HG02588 (cell line): ENCODE measurements at regions not wholly inside any gene's neighbourhood (a gene's known extent, or its start where the extent isn't known, plus 50 kb on each side); places are given as distances from the start of the nearest gene placed in this dataset.

Source experiments
- ATAC-seq: cut with Tn5 transposase; IDR thresholded peaks from one replicate; pipeline ENCODE4 v1.9.1; 2021; ENCODE audit warnings: mild to moderate bottlenecking, moderate library complexity; ENCODE audit not compliant: unreplicated experiment

DNA sequence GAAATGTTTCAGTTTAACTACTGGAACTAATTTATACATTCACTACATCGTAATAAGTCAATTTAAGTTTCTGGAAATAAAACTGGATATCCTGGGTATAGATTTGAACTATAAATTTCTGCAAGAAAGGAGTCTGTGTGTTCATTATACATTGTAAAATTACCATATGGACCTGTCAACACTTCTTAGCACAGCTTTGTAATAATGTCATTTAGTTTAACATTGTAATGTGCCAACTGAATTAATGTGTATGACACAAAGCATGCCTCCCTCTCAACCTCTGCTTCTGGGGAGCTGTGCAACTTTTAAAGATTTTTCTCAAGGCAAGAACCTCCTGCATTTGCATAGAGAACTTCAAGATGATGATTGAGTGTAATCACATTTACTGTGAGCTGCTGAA lies 213.7 kb upstream of the GALNT5 start:
- no peak for ATAC-seq

DNA sequence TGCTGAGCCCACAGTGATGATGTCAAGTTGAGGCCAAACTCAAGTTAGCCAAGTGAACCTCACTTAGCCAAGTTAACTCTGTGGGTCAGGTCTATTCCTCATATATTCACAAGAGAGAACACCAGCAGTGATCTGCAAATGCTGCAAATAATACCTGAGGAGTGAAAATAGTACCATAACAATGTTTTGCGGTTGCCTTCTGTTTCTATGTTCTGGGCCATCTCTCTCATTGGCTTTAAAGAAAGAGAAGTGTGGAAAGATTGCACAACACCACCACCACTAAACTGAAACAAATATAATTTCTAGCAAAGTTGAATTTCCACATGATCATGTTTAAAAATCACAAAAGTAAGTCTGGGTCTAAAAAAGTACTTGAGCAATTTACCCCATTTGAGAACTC lies 211.1 kb upstream of the GALNT5 start:
- ATAC-seq, result no peak

DNA sequence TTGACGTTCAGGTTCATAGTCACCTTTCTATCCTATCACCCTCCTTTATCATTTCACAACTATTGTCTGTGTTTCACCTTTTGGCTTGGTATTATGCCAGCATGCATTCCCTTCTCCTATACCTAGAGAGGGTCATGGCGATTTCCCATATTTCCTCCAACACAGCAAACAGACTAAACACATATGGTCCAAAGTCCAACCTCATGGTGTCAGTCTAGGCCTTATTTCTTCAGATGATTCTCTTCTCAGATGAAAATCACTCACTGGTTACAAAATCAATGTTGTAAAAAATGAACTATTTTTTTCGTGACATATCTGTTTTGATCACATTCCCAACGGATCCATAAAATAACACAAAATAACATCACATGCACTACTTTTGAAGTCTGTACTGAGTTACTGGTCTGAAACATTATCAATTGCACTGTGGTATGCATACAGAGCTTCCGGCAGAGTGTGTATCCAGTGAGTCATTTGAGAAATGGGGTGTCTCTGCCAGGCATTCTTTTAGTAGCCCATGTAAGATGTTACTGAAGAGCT lies 204.8 kb upstream of the GALNT5 start:
- ATAC-seq, result no peak

DNA sequence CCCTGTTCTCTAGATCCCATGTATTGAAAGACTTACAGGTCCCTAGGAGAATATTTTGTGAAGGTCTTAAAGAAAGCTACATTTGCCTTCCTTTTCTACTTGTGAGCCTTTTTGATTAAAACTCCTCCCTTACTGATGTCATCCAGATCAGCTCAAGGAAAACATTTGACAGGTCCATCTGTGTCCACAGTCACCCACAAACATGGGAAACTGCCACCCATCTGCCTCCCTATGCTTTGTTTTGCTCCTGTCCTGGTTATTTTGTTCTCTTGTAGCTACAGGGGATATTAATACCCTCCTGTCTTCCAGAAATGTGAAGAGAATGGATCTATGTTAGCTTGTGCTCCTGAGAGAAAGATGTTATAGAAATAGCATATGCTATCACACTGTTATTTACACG lies 203.6 kb upstream of the GALNT5 start:
- ATAC-seq, result no peak

DNA sequence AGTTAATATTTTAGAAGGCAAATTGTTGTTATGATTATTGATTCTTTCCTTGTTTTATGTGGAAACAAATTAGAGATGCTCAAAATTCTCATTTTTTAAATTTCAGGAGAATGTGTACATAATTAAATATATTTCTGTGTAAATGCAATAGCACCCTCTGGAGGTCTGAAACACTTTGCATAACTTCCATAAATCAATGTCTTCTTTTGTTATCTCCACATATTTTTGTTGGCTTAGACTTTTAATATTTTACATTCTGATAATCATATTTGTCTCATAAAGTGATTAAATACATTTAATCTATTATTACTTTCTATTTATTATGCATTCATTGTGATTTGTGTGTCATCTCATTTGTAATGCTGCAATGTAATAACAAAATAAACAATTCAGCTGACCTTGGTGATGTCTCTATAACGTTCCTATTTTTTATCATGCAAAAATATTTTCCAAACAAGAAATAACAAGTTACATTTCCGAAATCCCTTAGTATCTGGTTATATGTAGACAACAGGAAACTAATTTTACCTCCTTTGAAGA lies 201.8 kb upstream of the GALNT5 start:
- ATAC-seq, result no peak

DNA sequence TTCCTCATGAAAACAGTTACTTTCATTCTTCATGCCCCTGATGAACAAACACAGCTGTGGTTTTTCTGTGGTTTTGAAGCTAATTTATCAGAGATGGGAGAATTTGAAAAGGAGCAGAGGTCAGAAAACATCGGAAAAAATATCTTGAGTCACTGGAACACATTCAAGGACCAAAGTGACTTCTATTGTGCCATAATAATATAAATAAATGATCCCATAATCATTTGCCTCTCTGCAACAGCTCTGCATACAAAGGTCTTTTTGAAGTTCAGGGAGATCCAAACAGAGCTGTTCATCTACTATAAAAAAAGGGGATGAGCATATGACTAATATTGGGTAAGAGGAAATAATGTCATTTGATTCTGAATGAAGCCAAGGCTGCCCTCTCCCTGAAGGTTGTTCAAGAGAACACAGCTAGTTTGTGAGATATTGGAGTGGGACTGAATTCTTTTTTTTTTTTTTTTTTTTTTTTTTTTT lies 201.3 kb upstream of the GALNT5 start:
- no peak for ATAC-seq

DNA sequence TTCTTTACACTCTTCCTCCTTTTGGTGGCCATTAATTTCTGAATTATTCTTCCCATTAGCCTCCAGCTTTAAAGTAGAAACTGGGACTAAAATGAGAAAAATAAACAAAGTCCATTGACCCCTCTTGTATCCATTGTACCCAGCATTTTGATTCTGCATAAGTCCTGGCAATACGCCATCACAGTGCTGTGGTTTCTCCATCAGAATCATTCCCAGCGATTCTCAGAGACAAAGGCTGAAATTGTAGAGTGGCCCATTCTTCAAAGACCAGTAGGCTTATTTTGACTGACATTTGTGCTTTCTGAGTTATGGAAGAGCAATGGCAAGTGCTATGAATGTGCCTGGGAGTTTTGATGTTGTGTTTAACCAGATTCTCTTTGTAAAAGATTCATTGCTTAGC lies 199.3 kb upstream of the GALNT5 start:
- no peak for ATAC-seq

DNA sequence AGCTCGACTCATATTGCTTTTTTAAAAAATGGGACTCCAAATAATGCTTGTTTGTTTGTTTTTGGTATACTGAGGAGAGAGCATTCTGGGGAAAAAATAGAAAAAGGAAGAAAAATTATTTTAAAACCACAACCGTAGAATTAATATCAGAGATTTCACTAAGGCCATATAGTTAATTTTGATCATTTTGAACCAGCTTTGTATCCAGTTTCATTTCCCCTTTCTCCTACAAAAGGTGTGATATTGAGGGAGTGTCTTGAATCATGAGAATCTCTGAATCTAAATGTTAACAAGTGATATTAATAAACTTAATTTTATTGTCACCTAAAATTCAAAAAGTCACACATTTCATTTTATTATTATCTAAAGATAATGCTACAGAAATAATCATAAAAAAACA lies 198.5 kb upstream of the GALNT5 start:
- no peak for ATAC-seq

DNA sequence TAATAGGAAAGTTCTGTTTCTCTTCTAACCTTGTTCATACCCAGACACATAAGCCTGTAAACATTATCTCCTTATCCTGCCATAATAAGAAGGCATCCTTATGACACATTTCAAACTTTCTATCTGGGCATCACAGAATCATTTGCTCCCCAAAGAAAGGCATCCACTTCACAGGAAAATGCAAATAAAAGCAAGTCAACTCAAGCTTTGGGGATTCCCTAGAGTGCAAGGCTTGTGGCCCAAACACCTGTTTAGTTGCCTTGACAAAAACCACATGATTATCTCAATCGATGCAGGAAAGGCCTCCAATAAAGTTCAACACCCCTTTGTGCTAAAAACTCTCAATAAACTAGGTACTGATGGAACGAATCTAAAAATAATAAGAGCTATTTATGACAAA lies 195.7 kb upstream of the GALNT5 start:
- ATAC-seq, result peak; percentile 93

DNA sequence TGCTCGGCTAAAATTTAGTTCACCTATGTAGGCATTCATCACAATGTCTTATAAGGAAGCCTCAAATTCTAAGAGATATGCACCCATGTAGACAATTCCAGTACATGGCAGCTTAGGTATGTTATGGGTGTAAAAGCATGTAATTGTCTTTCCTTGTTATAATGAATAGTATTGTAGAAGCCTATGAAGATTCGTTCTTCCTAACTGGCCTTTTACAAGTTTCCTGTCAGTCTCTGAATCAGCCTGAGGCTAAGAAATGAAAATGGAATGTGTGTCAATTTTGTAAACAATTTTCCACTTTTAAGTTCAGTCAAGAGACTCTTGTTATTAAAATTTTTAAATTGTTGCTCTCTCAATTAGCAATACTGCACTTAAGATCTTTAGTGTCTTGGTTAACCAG lies 189.9 kb upstream of the GALNT5 start:
- ATAC-seq, result no peak

DNA sequence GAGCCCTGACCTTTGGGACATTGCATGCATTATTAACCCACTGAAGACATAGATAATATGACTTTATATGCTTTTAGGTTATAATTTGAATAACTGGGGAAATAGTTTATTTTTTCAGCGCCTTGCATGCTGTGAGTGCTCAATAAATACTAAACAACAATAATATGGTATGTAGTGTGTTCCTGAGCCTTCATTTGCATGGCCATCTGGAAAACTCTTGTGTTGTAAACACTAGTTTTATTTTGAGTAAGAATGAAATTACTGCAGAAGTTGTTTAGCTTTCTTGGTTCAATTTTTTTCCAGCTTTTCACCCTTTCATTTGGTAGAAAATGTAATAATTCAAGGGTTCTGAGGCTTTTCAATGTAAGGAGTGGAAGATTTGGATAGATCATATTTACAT lies 189.3 kb upstream of the GALNT5 start:
- no peak for ATAC-seq

DNA sequence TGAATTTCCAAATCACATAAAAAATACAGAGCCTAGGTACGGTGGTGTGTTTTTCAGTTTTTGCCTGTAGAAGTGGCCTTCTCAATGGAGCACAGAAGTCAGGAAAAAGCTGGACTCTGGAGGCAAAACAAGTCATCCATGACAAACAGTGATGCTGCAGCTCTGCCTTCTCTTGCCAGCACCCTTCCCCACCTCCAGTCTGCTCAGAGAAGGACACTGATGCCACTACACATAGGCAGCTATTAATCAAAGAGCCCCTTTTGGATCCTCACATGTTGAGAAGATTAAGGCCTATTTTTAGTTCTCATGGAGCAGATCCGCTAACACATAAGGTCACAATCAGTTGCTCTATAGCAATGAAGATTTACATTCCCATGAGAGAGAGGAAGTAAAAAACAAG lies 181.6 kb upstream of the GALNT5 start:
- ATAC-seq, result no peak

DNA sequence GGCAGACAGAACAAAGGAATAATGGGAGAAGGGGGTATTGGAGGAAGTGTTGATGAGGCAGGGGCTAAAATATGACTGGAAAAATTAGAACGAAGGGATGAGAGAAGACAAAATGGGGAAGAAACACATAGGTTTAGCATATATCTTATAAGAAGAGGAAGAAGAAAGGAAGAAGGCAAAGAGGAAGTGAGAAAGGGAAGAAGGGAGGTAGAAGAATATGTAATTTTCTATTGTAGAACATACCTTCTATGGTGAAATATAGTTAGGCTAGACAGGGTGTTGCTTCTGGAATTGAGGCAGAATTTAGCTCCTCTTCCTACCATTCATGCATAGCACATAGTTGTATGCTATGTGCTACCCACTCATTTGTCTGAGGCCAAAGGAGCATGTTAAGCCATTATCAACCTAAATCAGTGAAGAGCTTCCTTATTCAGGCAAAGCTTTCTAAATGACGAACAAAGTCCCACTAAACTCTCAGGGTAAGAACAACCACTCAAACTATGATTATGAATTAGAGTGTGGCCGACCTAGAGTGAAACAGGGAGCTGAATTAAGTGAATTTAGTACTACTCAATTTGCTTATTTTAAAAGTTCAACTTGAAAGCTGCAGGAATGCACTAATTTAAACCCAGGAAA lies 180.9 kb upstream of the GALNT5 start:
- no peak for ATAC-seq

DNA sequence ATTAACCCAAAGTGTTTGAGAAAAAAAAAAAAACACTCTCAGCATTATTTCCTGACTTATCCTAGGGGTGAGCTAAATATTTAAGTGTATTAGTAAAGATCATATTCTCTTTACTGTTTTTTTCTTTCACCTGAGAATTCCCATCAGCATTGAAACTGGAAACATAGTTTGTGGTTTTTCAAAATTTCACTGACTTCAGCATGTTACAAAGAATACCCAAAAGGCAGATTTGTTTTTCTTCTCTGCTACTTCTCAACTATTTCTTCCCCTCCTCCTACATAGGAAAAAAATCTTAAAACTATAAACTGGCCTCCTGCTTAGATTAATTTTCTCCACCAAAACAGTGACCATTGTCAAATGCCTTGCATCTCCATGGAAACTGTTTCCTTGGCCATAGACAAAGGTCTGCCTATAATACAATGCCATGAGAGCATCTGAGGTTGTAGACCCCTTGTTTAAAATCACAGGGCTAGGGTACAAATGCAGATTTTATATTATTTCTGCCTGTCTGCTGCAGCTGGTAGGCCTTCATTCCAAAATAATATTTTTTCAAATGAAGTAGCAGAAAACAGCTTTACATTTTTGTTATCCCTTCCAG lies 179.7 kb upstream of the GALNT5 start:
- ATAC-seq, result no peak

DNA sequence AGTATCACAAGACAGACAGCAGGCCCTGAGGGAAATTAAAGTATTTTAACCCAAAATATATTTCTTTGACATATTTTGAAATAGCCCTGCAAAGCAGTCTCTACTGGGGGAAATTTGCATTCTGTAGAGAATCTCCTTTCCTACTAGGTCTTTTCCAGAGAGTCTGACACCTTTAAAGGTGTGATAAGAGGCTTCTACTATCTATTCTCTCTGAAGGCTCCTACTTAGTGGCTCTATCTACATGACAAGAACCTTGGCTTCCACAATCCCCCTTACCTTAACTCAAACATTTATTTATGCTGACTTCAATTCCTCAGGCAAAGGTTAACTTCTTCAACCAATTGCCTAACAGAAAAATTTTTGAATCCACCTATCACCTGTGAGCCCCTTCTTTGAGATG lies 174.6 kb upstream of the GALNT5 start:
- no peak for ATAC-seq

DNA sequence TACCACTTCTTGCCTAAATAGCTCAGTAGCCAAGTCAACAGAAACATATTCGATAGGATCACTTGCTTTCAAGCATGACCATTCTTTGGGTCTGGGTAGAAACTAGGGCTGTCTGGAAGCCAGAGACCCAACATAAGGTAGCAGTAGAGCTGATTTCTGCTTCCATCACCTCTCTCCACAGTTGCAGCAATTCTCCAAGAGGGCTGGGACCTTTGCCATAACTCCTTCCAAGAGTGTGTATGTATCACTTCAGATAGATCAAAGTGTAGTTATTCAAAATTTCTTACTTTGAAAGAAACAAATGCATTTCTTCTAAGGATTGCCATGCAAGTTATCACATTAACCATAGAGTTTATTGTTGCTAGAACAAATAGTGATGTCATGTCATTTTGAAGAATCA lies 172.0 kb upstream of the GALNT5 start:
- no peak for ATAC-seq

DNA sequence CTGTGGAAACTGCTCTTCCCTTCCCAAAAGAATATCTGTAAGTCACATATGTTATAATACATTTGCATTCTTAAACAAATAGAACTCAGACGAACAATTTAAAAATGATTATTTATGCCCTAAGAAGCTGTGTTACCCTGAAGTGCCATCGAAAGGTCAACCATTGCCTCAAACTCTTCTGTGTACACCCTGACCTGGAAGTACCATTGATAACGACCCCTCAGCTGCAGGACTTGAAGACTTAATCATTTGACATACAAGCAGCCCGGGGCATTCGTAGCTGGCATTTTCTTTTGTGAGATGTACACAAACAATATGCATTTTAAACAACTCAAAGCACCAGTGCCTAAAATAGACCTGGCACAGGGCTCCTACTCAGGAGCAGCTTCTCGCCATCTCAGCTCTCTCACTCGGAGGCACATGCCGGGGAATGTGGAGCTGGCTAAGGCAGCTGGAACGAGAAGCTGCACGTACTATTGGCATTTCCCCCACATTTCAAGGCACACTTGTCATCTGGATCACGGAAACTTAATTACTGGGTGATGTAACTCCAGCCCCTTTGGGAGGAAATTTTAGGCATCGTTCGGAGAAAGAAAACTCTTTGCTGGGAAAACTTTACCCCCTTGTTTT lies 170.0 kb upstream of the GALNT5 start:
- no peak for ATAC-seq

DNA sequence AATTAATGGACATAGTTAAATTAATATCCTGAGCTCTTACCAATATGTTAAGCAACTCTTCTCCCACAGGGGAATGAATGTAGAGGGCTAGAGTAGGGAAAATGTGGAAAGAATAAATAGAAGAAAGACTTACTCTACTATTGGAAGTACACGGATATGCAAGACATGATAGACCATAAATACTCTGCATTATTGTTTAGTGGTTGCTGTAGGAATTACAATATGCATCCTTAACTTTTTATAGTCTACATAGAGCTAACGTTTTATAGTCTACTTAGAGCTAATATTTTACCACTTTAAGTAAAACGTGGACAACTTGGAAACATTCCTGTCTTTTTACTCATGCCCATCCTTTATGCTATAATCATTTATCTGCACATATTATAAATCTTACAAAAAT lies 163.8 kb upstream of the GALNT5 start:
- ATAC-seq, result no peak

DNA sequence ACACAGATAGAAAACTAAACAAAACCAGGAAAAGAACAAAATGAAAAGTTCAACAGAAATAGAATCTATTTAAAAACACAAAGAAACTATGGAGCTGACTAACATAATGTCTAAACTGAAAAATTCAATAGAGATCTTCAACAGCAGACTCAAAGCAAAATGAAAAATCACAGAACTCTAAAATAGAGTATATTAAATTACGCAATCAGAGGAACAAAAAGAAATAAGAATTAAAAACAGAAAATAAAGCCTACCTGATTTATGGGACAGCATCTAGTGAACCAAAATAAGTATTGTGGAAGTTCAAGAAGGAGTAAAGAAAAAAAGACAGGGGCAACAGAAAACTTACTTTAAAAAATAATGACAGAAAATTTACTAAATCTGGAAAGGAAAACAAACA lies 152.1 kb upstream of the GALNT5 start:
- no peak for ATAC-seq

DNA sequence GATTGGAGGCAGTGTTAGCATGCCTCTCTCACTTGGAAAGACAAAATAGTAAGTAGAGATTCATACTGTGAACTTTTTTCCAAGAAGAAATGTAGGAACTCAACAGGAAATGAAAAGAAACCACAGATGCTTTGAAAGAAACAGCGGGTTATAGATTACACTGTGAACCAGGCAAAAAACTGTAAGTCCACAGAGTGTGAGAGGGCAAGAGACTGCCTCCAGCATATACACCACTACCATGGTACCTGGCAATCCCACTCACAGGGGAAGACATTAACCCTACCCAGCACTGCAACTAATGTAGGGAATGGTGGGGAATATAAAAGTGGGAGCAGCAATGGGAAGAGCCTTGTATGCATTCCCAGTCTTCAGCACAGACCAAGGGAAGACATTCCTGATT lies 150.6 kb upstream of the GALNT5 start:
- ATAC-seq, result no peak

DNA sequence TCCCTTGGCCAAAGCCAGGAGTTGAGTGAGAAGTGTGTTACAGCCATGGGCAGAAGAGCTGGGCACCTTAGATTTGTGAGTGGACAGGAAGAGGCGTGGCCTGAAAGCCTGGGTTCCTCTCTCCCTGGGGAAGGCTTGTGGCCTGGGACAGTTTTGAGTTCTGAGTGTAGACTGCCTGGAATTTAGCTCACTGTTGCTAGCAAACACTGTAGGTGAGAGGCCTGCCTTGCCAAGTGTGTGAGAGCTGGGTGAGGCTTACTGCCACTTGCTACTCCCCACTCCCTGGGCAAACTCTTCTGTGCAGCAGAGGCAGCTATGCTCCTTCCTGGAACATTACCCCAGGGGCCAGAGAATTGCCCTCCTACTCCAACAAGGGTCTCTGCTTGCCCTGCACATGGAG lies 150.0 kb upstream of the GALNT5 start:
- ATAC-seq, result no peak

DNA sequence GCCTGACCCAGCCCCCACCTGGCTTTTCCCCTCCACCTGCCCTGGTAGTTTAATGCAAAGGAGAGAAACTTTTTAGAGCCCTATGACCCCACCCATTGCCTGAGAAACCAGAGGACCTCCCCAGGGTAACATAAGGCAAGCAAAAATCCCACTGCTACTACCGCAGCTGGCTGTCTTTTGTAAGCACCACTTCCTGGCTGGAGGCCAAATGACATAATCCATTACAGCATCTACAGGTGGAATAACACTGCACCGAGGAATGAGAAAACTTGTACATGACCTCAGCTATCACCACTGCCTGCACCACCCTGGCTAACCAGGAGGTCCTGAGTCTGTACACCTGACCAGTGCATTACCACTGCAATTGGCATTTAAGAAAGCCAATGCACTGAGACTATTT lies 149.6 kb upstream of the GALNT5 start:
- ATAC-seq, result no peak
